K562 (cell line): ENCODE measurements at regions not wholly inside any gene's neighbourhood (a gene's known extent, or its start where the extent isn't known, plus 50 kb on each side); places are given as distances from the start of the nearest gene placed in this dataset.

Source experiments
- BCOR ChIP-seq: fragments of 450-650 bp; IDR thresholded peaks from 2 replicates; pipeline ENCODE4 v1.6.1; 2016
- CREM ChIP-seq: IDR thresholded peaks from 2 replicates; pipeline ENCODE4 v1.6.1; 2014; ENCODE audit warnings: antibody characterized with exemption, low read depth
- EGR1 ChIP-seq: fragments of 450-650 bp; conservative IDR thresholded peaks from 2 replicates; pipeline ENCODE4 v1.6.1; 2017; ENCODE audit warnings: mild to moderate bottlenecking
- FOXJ3 ChIP-seq: sonication (generic); formaldehyde crosslinking; IDR thresholded peaks from 2 replicates; pipeline ENCODE4 v1.4.0; 2020; ENCODE audit warnings: mild to moderate bottlenecking, missing genetic modification reagents
- GATAD2B ChIP-seq: fragments of 450-650 bp; IDR thresholded peaks from 2 replicates; pipeline ENCODE4 v1.6.1; 2017; ENCODE audit warnings: mild to moderate bottlenecking, borderline replicate concordance
- GTF2F1 ChIP-seq: IDR thresholded peaks from 2 replicates; pipeline ENCODE4 v1.6.1; 2011; ENCODE audit warnings: low read depth, low read length, improper control_type of control experiment
- HOXB6 ChIP-seq: fragments of 250-450 bp; sonication (Bioruptor Pico); IDR thresholded peaks from 2 replicates; pipeline ENCODE4 v1.5.1; 2022; ENCODE audit warnings: mild to moderate bottlenecking, borderline replicate concordance
- KAT8 ChIP-seq: fragments of 450-650 bp; IDR thresholded peaks from 2 replicates; pipeline ENCODE4 v1.6.1; 2016; ENCODE audit warnings: low read depth, mild to moderate bottlenecking
- KLF13 ChIP-seq: fragments of 450-650 bp; IDR thresholded peaks from 2 replicates; pipeline ENCODE4 v1.6.1; 2016; ENCODE audit warnings: missing genetic modification characterization, low read depth, mild to moderate bottlenecking, missing compliant biosample characterization, moderate library complexity, borderline replicate concordance
- SREBF1 ChIP-seq: fragments of 150-350 bp; IDR thresholded peaks from 2 replicates; pipeline ENCODE4 v1.6.1; 2014; ENCODE audit warnings: antibody characterized with exemption, low read depth, low read length, borderline replicate concordance
- STAT5B ChIP-seq: fragments of 250-450 bp; sonication (Bioruptor Pico); IDR thresholded peaks from 2 replicates; pipeline ENCODE4 v1.8.0; 2021; ENCODE audit warnings: mild to moderate bottlenecking, inconsistent platforms
- THRAP3 ChIP-seq: fragments of 450-650 bp; IDR thresholded peaks from 2 replicates; pipeline ENCODE4 v1.6.1; 2016; ENCODE audit warnings: mild to moderate bottlenecking, inconsistent platforms, borderline replicate concordance
- ZNF507 ChIP-seq: conservative IDR thresholded peaks from 2 replicates; pipeline ENCODE4 v1.6.1; 2017; ENCODE audit warnings: missing genetic modification characterization, missing compliant biosample characterization
- ZNF589 ChIP-seq: fragments of 200-800 bp; sonication (Bioruptor generic); IDR thresholded peaks from 2 replicates; pipeline ENCODE4 v1.6.1; 2016; ENCODE audit warnings: low read depth, missing genetic modification characterization, missing compliant biosample characterization
- ZNF830 ChIP-seq: fragments of 250-450 bp; sonication (Bioruptor Pico); IDR thresholded peaks from 2 replicates; pipeline ENCODE4 v1.5.0; 2021; ENCODE audit warnings: mild to moderate bottlenecking
- TF ChIP-seq, protein P1 (sequence below): fragments of 450-650 bp; formaldehyde crosslinking; IDR thresholded peaks from 2 replicates; pipeline ENCODE4 v1.4.0; 2020; ENCODE audit warnings: mild to moderate bottlenecking, moderate library complexity
- TF ChIP-seq, protein P2 (sequence below): sonication (generic); formaldehyde crosslinking; IDR thresholded peaks from 2 replicates; pipeline ENCODE4 v1.9.0; 2022; ENCODE audit warnings: mild to moderate bottlenecking, missing genetic modification reagents
- TF ChIP-seq, protein P3 (sequence below): IDR thresholded peaks from 2 replicates; pipeline ENCODE4 v1.6.1; 2012; ENCODE audit warnings: low read depth, low read length, improper control_type of control experiment, borderline replicate concordance
- TF ChIP-seq, protein P4 (sequence below): sonication (generic); IDR thresholded peaks from 2 replicates; pipeline ENCODE4 v1.6.1; 2016

DNA sequence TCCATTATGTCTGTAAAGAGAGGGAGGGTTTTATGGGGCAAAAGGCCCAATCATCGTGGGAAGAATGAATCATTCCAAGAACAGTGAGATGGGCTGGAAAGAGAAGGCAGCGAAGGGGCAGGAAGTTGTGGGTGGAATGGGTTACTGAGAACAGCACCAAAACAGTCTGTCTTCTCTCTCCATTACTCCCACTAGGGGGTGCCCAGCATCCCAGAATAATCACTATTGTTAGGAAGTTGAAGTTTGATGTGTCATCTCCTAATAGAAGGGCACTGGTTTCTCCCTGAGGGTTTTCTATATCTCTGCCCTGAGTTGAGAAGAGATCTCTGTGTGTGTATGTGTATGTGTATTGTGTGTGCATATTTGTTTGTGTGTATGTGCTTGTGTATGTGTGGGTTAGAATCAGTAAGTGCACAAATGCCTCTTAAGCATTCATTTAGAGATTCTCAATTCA, 76.6 kb upstream of the MAP4K3 start (continued):
- TF ChIP-seq CREM (0 out of 2 replicates have a peak, but pooled peaks have one; percentile 41), EGR1 (peak; percentile 73), GATAD2B (no peak), FOXJ3 (CRISPR knock-in tag) (no peak), GTF2F1 (no peak), ZNF589 (CRISPR knock-in tag) (no peak), BCOR (0 out of 2 replicates have a peak, but pooled peaks have one; percentile 19), SREBF1 (no peak), KLF13 (tag) (no peak), ZNF830 (CRISPR knock-in tag) (no peak), HOXB6 (CRISPR knock-in tag) (no peak), THRAP3 (no peak), KAT8 (no peak), STAT5B (no peak), ZNF507 (tag) (no peak)
- TF ChIP-seq, protein P1, sequence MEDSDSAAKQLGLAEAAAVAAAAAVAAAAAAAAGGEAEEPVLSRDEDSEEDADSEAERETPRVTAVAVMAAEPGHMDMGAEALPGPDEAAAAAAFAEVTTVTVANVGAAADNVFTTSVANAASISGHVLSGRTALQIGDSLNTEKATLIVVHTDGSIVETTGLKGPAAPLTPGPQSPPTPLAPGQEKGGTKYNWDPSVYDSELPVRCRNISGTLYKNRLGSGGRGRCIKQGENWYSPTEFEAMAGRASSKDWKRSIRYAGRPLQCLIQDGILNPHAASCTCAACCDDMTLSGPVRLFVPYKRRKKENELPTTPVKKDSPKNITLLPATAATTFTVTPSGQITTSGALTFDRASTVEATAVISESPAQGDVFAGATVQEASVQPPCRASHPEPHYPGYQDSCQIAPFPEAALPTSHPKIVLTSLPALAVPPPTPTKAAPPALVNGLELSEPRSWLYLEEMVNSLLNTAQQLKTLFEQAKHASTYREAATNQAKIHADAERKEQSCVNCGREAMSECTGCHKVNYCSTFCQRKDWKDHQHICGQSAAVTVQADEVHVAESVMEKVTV (CRISPR knock-in tag) = peak; percentile 65; the same call in 1 of the 2 replicates
- TF ChIP-seq, protein P2, sequence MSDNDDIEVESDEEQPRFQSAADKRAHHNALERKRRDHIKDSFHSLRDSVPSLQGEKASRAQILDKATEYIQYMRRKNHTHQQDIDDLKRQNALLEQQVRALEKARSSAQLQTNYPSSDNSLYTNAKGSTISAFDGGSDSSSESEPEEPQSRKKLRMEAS (CRISPR knock-in tag) = no peak
- TF ChIP-seq, protein P3, sequence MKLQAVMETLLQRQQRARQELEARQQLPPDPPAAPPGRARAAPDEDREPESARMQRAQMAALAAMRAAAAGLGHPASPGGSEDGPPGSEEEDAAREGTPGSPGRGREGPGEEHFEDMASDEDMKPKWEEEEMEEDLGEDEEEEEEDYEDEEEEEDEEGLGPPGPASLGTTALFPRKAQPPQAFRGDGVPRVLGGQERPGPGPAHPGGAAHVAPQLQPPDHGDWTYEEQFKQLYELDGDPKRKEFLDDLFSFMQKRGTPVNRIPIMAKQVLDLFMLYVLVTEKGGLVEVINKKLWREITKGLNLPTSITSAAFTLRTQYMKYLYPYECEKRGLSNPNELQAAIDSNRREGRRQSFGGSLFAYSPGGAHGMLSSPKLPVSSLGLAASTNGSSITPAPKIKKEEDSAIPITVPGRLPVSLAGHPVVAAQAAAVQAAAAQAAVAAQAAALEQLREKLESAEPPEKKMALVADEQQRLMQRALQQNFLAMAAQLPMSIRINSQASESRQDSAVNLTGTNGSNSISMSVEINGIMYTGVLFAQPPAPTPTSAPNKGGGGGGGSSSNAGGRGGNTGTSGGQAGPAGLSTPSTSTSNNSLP = no peak
- TF ChIP-seq, protein P4, sequence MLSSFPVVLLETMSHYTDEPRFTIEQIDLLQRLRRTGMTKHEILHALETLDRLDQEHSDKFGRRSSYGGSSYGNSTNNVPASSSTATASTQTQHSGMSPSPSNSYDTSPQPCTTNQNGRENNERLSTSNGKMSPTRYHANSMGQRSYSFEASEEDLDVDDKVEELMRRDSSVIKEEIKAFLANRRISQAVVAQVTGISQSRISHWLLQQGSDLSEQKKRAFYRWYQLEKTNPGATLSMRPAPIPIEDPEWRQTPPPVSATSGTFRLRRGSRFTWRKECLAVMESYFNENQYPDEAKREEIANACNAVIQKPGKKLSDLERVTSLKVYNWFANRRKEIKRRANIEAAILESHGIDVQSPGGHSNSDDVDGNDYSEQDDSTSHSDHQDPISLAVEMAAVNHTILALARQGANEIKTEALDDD = peak; percentile 51; the same call in 1 of the 2 replicates
